ENCODE measurements at regions not wholly inside any gene's neighbourhood (a gene's known extent, or its start where the extent isn't known, plus 50 kb on each side); places are given as distances from the start of the nearest gene placed in this dataset.

DNA sequence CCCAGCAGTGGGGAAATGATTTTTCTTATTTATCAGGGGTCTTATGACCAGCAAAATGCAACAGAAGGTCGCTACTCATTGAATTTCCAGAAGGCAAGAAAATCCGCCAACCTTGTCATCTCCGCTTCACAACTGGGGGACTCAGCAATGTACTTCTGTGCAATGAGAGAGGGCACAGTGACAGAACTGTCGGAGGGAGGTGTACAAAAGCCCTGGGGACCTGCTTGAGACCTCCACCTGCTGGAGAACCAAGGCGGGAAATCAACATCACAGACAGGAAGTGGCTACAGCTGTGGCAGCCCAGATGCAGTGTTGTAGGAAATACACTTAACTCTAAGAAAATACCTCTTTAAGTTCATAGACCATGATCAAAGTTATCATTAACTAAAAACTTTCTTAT, 250.9 kb upstream of the OR4E1 start (continued):
- no peak for TF ChIP-seq GTF2F1 (IDR thresholded peaks at IDR 0.05; ENCODE audit: borderline replicate concordance, low read depth, low read length)
- TF ChIP-seq PHF8 (conservative IDR thresholded peaks at IDR 0.05; ENCODE audit: low read depth, low read length), result no peak

DNA sequence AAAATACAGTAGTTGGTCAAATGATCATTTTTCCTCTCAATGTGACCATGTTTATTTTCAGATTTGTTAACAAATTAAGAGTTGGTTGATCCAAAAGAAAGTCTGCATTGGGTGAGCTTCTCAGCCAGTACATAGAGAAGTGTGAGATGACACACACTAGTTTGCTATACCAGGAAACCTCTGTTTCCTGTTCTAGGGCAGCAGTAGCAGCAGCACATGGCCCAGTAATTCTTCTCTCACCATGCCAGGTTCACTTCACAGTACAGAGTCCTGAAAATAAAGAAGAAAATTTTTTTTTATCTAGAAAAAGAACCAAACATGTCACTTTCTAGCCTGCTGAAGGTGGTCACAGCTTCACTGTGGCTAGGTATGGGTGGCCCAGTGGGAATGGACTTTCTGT, 250.2 kb upstream of the OR4E1 start:
- no peaks in the 10 kb centered on the region for H3K36me3 ChIP-seq (ENCODE audit: control insufficient read depth in 2 of 4, insufficient read depth in 4 of 4, low read length in 3 of 4)
- H2BK20ac ChIP-seq (ENCODE audit: low read length), result no peak overlapping the region
- DNase-seq (ENCODE audit: low read depth in 1 of 2, low spot score in 2 of 2) (no peak), FAIRE-seq (no peak)
- no peak overlapping the region for H2AK5ac ChIP-seq (ENCODE audit: low read depth, low read length)
- no peaks in the 10 kb centered on the region for H3K79me2 ChIP-seq (ENCODE audit: control insufficient read depth in 1 of 2, insufficient read depth in 2 of 2, low read length in 2 of 2)
- ChIA-PET CTCF (ENCODE audit: partially characterized antibody) (interaction anchor here (1.0 to 2.4 kb wide), 2 partner anchors 10 to 73 kb away, joined by 6 to 15 read pairs; no protein-coding TSS in a partner anchor), POLR2A (ENCODE audit: partially characterized antibody) (no interaction called here)
- no peak overlapping the region for H2BK12ac ChIP-seq (ENCODE audit: low read depth, low read length)
- no peak overlapping the region for H2BK5ac ChIP-seq (ENCODE audit: low read depth, low read length)
- no peak overlapping the region for H2BK120ac ChIP-seq (replicated peaks; ENCODE audit: low read depth, low read length)
- H3K4ac ChIP-seq (replicated peaks; ENCODE audit: insufficient read length, low read depth, low read length), result no peak overlapping the region
- H4K20me1 ChIP-seq (replicated peaks in 1 of 2; ENCODE audit: control insufficient read depth in 1 of 2, insufficient read depth in 2 of 2, low read length in 2 of 2), result no peaks in the 10 kb centered on the region
- H3K4me1 ChIP-seq (replicated peaks in 1 of 4; ENCODE audit: control insufficient read depth in 3 of 4, insufficient read depth in 4 of 4, low read length in 3 of 4), result no peaks in the 10 kb centered on the region
- no peak overlapping the region for H2AFZ ChIP-seq (ENCODE audit: low read length)
- H4K8ac ChIP-seq (ENCODE audit: extremely low read depth, insufficient read depth, low read length), result no peak overlapping the region
- H3K27ac ChIP-seq (ENCODE audit: low read depth, low read length), result no peak overlapping the region
- H3K14ac ChIP-seq (ENCODE audit: insufficient read length), result no peak overlapping the region
- no peaks in the 10 kb centered on the region for H3K23me2 ChIP-seq (ENCODE audit: low read depth, low read length)
- no peak overlapping the region for H3K4me3 ChIP-seq (ENCODE audit: extremely low read depth in 1 of 4, insufficient read depth in 2 of 4, low read depth in 3 of 4, low read length in 4 of 4)
- no peaks in the 10 kb centered on the region for H3K79me1 ChIP-seq (ENCODE audit: low read depth, low read length)
- no peak overlapping the region for H3K9ac ChIP-seq (replicated peaks in 1 of 4; ENCODE audit: extremely low read depth in 1 of 4, low read depth in 3 of 4, low read length in 3 of 4)
- H3K27me3 ChIP-seq (replicated peaks in 1 of 4; ENCODE audit: control insufficient read depth in 3 of 4, extremely low read depth in 1 of 4, insufficient read depth in 3 of 4, low read length in 3 of 4), result no peaks in the 10 kb centered on the region
- H3K18ac ChIP-seq (ENCODE audit: extremely low read depth, low read length), result no peak overlapping the region
- no peak overlapping the region for H2BK15ac ChIP-seq (ENCODE audit: low read length)
- H4K5ac ChIP-seq (ENCODE audit: insufficient read length, low read depth, low read length), result no peak overlapping the region
- H3K9me3 ChIP-seq (ENCODE audit: insufficient read depth in 2 of 2, low read depth in 1 of 2, low read length in 1 of 2), result no peaks in the 10 kb centered on the region
- no peak overlapping the region for H3K23ac ChIP-seq (ENCODE audit: insufficient read length)
- H3K56ac ChIP-seq (replicated peaks; ENCODE audit: insufficient read length, low read depth, low read length), result no peak overlapping the region
- H3K4me2 ChIP-seq (ENCODE audit: insufficient read depth in 1 of 2, low read depth in 2 of 2, low read length in 2 of 2), result no peak overlapping the region
- no peak overlapping the region for H4K91ac ChIP-seq (replicated peaks; ENCODE audit: insufficient read length, low read length)
- TF ChIP-seq SAP30 (IDR thresholded peaks at IDR 0.05; ENCODE audit: insufficient read depth, insufficient replicate concordance, low read length) (no peak), TAF7 (optimal IDR thresholded peaks at IDR 0.05; ENCODE audit: borderline replicate concordance, low read depth, low read length) (no peak), SP1 (IDR thresholded peaks at IDR 0.05; ENCODE audit: low read depth, low read length) (no peak), BACH1 (IDR thresholded peaks at IDR 0.05; ENCODE audit: low read length) (no peak), TEAD4 (IDR thresholded peaks at IDR 0.05; ENCODE audit: low read depth, low read length) (no peak), TBP (IDR thresholded peaks at IDR 0.05; ENCODE audit: low read depth, low read length) (no peak), TCF12 (IDR thresholded peaks at IDR 0.05; ENCODE audit: low read depth, low read length) (no peak), HDAC6 (IDR thresholded peaks at IDR 0.05; ENCODE audit: low read depth, low read length) (no peak), RXRA (IDR thresholded peaks at IDR 0.05; ENCODE audit: insufficient read depth, low read depth, low read length) (no peak), SRF (IDR thresholded peaks at IDR 0.05; ENCODE audit: low read depth, low read length) (no peak), POU5F1 (IDR thresholded peaks at IDR 0.05; ENCODE audit: low read depth, low read length) (no peak)
- TF ChIP-seq, protein P1, sequence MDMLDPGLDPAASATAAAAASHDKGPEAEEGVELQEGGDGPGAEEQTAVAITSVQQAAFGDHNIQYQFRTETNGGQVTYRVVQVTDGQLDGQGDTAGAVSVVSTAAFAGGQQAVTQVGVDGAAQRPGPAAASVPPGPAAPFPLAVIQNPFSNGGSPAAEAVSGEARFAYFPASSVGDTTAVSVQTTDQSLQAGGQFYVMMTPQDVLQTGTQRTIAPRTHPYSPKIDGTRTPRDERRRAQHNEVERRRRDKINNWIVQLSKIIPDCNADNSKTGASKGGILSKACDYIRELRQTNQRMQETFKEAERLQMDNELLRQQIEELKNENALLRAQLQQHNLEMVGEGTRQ (IDR thresholded peaks at IDR 0.05; ENCODE audit: low read length), result no peak
